Left kidney (tissue), 1 donor: ENCODE measurements at regions not wholly inside any gene's neighbourhood (a gene's known extent, or its start where the extent isn't known, plus 50 kb on each side); places are given as distances from the start of the nearest gene placed in this dataset.
"Not testable (repeated sequence)": the region's sequence is repeated elsewhere in the genome, so short reads cannot be mapped to it uniquely, and the experiment has no call there.

Experiments used
- DNase-seq: peaks from one replicate; pipeline ENCODE4 v3.0.0-alpha.2; 2013

DNA sequence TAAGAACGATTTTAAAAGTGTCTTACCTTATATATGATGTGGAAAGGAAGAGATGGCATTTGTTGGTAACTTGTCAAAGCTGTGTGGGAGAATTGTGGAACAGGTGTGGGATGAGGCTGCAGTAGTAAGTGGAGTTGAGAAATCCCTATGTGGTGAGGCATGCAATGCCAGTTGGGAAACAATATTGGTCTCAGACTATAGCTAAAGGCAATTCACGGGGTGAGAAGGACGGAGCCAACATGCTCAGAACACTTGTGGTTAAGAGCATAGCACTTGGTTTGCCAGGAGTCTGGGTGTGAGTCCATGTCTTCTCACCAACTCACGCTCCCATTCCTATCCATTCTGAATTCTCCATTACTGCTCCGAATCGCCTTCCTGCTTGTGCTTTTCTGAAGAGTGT is 615.6 kb upstream of the ADAMTS9 start:
- no peak for DNase-seq

DNA sequence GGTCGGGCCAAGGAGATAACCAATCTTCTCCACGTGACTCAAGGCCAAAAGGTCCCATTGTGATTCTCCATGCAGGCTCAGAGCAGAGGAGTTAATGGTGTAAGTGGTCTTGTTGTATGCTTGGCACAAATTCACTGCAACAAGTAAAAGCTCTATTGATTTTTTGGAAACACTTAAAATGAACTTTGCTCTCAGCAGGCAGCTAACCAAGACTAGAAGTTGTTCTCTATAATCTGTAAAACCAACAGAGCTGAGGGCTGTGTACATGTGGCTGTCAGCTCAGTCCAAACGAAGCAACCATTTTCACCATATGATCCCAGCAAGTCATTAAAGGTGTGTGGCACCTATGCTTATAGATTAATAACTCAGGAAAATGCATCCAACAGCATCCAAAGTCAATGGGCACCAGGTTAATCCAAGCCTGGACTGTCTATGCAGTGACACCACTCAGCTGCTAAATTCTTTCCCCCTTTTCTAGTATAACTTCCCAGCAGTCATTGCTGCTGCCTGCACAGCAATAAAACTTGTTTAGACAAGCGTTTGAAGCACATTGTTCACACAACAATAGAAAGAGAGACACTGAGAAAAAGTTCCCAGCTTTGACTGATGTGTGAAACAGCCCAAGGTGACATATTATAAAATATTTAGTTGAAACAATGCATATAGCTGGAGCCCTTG is 603.8 kb upstream of the ADAMTS9 start:
- DNase-seq, result no peak

DNA sequence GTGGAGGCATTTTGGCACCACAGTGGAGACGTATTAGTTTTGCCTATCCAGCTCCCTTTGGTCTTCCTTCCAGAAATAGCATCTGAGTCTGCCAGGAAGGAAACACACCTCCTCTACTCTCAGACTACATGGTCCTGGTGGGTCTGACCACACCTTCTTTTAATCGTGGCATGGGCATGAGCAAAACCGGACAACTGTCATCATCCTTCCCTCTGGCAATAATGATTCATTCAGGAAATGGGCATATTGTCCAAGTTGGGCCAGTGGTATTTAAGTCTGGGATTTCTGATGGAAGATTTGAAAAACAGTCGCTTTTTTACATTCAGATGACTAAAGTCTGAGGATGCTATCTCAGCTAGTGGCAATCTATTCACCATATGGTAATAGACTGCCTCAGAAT is 601.0 kb upstream of the ADAMTS9 start:
- no peak for DNase-seq

DNA sequence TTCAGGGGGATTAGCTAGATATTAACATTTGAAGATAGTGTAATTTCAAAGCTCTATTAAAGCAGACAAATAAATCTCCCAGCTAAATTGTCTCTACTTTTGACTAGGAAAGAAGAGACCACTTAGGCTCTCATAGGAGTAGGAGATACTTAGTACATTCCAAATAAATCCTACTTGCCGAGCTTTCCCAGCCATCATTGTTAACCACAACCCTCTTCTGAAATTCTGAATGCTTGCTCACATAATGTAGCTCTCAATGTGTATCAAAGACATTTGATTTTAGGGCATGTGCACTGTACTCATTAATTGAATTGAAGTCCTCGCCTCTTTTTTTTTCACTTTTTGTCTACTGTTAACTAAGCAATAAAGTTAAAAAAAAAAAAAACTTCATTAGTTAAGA is 598.2 kb upstream of the ADAMTS9 start:
- no peak for DNase-seq

DNA sequence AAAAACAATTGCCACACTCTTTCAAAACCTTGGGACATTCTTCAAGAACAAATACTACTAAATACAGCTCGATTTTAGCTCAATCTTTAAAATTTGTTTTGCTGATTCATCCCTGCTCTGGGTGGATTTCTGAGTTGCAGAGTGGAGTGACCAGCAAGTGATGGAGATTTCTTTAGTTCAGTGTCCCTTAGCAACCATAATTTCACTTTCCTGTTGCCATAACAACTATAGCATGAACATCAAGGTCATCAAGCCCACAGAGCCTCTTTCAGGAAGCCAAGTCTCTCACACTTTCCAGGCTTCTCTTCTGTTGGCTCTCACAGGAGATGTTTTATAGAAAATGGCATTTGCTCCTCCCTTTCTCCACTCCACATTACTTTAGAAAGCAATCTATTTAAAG is 597.2 kb upstream of the ADAMTS9 start:
- no peak for DNase-seq

DNA sequence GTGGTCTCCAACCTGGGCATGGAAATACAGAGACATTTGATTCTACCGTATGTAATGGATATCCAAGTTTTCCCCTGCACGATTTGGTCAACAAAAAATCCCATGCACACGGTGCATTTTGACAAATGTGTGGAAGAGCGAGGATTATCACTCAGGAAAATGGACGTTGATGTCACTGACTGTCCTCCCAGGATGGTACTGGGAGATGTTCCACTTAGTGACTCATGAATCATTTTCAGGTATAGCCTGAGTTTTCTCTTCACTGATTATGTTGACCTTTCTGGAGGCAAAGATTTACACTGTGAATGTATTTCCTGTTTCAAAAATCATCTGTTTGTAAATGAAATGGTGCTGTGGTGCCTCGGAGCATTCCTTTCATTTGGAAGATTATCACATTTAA is 596.7 kb upstream of the ADAMTS9 start:
- no peak for DNase-seq

DNA sequence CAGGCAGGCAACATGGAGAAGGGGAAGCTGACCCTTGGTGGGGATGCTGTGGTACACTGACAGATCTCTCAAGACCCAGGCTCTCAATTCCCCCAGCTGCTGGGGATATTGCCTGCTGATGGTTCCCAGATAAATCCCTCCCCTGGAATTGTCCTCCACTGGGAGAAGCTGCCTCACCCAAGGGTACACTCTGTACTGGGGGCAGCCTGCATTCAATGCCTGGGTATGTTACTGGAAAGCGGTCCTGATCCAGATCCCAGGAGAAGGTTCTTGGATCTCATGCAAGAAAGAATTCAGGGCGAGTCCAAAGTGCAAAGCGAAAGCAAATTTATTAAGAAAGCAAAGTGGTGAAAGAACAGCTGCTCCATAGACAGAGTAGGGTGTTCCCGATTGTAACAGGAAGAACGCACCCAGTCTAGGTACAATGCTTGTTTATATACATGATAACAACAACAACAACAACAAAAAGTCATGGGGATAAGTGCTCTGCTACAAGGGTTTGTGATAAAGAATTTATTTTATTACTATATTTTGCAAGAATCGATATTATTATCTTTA is 591.5 kb upstream of the ADAMTS9 start:
- no peak for DNase-seq

DNA sequence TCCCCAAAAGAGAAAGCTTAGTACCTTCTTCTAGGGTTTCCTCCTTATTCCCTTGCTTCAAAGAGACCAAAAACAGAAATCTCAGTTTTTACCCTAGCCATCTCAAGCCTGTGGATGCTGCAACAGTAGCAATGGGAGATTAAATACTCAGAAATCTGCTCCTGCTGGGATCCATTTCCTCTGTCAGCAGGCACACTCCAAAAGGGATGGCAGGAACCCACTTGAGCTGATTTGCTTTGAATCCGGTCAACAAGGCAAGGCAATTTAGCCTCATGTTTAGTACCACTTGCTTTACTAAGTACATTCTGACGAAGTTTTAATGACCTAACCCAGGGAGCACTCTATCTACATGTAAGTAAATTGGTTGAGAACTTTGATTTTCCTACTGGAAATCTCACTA is 590.0 kb upstream of the ADAMTS9 start:
- no peak for DNase-seq

DNA sequence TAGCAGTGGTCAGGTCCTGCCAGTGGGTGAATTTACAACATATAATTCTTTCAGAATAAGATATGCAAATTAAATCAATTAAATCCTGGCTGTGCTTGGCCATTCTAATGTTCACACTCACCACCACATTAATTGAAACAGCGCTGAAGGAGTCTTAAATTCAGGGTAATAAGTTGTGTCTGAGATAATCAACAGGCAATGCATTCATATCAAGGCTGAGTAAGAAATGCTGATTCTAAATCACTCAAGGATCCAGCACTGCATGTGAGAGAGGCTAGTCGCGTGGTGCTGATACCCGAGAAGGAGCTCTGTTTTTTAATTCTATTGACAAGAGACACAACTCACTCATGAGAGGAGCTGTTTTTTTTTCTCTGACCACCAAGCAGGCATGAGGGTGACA is 588.8 kb upstream of the ADAMTS9 start:
- no peak for DNase-seq

DNA sequence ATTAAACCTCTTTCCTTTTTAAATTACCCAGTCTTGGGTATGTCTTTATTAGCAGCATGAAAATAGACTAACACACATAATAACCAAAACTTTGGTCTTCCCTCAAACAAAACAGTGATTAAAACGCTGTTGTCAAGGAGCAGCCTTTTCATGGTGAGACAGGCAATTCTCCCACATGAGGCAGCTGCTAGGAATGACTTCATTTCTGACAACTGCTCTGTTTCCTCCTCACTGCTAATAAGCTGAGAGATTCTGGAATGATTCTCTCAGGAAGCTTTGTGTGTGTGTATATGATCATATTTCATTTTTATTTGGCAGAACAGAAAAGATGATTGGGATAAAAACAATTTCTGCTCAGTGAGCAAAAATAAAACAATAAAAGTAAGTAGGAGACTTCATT is 580.6 kb upstream of the ADAMTS9 start:
- no peak for DNase-seq

DNA sequence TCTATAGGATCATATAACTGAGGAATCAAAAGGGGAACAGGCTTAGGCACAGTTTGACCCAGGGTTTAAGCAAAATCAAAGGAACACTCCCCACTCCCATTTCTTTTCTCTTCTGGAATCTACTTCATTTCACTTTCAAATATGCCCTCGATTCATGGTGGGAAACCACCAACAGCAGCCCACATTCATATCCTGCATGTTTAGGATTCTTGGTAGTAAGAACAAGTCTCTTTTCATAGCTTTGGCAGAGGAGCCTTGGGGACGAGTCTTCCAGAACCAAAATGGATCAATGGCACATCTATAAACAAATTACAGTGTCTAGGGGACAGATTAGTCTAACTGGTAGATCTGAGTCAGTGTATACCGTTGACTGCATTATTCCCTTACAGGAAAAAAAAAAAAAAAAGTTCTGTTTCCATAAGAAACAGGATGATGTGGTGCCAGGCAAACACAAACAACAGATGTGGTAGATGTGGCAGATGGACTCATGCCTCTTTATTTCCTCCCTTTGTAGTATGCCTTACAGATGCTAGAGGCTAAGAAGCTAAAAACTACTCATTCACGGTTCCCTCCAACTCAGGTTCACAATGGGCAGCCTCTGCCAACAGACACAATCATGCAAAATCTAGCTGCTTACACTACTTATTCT is 578.3 kb upstream of the ADAMTS9 start:
- DNase-seq, result no peak

DNA sequence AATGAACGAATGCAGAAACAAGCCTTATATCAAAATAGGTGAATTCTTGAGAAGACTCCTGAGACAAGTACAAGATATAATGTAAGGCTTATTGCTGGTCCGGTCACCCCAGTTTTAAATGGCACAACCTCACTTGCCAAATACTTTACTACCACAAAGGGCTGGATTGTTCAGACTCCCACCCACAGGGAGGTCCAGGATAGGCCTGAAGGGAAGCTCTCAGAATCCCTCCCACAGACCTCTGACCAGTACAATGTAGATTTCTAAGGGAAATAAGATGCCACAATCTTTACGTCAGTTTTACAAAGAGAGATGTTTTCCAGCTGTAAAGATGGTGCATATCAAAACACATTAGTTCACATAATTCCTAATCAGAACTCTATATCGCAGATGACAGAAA is 577.7 kb upstream of the ADAMTS9 start:
- no peak for DNase-seq

DNA sequence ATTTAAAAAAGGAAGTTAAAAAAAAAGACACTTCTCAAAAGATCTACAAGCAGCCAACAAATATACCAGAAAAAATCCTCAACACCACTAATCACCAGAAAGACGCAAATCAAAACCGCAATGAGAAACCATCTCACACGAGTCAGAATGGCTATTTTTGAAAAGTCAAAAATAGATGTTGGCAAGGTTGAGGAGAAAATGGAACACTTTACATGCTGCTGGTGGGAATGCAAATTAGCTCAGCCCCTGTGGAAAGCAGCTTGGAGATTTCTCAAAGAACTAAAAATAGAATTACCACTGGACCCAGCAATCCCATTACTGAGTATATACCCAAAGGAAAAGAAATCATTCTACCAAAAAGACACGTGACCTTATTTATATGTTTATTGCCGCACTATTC is 574.7 kb upstream of the ADAMTS9 start:
- DNase-seq, result no peak

DNA sequence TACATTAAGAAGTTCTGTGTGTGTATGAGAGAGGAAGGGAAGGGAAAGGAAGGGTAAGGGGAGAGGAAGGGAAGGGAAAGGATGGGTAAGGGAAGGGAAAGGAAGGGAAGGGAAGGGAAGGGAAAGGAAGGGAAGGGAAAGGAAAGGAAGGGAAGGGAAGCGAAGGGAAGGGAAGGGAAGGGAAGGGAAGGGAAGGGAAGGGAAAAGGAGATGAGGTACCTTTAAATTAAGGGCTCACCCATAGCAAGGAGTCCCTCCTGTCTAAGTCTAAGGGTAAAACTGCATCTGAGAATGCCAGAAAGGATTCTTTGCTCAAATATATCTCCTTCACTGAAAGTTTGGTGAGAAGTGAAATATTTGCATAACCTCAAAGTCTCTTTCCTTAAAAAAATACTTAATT is 572.1 kb upstream of the ADAMTS9 start:
- DNase-seq, result no peak

DNA sequence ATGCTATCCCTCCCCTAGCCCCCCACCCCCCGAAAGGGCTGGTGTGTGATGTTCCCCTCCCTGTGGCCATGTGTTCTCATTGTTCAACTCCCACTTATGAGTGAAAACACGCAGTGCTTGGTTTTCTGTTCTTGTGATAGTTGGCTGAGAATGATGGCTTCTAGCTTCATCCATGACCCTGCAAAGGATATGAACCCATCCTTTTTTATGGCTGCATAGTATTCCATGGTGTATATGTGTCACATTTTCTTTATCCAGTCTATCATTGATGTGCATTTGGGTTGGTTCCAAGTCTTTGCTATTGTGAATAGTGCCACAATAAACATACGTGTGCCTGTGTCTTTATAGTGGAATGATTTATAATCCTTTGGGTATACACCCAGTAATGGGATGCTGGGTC is 565.1 kb upstream of the ADAMTS9 start:
- DNase-seq, result not testable (repeated sequence)

DNA sequence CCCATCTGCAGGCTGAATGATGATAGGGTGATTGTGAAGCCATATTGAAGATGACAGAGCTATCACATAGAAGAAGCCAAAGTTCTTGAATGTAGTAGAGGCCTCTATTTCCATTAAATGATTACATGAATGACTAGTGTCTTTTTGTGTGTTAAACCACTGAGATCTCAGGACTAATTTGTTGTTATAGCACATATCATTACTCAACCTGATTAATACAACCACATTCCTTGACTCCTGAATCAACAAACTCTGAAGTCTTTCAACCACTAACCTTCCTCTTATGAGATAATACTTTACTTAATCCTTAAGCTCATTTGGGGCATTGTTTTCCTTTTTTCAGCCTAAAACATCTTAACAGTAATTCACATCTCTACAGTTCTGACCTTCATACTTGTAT is 564.5 kb upstream of the ADAMTS9 start:
- DNase-seq, result no peak

DNA sequence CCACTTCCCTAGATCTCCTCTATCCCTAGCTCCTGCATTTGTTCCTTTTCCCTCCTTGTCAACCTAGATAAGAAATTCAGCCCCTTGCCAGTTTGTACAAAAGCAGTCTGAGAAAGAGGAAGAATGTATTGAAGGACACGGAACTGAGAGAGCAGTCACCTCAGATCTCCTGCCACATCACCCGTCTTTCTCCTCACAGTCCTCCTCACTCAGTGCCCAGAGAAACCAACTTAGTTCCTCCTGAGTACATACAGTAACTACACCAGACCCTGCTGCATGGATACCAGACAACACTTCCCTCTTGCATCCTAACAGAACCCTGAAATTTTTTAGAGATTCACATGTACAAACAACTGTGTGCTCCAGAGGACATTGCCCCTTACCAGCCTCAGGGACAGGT is 563.6 kb upstream of the ADAMTS9 start:
- DNase-seq, result no peak

DNA sequence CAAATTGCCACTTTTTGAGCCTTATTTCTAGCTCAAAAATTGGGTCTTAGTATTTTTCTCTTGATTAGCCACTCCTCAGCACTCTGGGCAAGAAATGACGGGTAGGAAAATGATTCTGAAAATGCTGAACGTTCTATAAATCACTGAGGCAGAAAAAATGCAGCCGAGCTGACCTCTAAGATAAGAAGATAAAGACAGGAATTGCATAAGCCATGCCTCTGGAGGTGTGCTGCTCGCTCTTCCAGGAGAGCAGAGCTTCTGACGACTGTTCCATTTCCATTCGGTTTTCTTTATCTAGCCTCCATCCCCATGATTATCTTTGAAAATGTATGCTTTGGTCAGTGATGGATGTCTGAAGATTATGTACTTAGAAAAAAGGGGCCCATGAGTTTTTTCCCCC is 558.8 kb upstream of the ADAMTS9 start:
- no peak for DNase-seq

DNA sequence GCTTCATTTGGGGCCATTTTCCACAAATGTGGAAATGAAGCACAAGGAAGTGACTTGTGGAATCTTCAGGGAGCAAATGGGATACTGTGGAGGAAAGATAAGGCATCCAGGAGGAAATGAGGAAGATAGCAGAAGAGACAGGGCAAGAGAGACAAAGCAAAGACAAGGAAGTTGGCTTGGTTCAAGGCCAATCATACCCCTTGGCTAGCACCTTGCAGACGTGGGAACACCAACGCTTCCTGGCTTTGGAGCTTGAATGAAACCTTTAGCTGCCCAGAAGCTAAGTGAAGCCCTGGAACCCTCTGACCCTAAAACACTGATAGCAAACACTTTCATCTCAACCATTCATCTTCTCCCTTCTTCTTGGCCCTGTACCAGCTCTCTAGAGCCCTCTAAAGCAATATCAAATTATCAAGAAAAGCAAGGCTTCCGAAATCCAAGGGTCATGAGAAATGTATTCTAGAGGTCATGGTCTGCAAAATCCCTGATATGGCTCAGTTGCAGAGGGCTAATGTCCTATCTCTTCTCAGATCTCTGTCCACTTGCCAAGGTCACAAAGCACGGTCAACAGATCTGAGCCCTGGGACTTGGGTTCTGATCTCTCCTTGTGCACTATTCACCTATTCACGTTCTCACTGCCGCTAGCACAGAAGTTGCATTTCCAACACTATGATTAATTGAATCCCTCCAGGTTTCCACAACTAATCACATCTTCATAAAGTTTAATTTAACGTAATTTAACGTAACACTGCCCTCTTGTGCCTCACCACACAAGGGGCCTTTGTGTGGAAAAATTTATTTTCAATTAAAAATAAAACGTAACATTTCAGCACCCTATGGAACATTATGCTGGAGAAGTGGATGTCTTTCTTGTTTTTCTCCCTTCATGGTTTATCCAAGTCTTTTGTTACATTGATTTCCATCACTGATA is 557.6 kb upstream of the ADAMTS9 start:
- DNase-seq, result peak; percentile 32

DNA sequence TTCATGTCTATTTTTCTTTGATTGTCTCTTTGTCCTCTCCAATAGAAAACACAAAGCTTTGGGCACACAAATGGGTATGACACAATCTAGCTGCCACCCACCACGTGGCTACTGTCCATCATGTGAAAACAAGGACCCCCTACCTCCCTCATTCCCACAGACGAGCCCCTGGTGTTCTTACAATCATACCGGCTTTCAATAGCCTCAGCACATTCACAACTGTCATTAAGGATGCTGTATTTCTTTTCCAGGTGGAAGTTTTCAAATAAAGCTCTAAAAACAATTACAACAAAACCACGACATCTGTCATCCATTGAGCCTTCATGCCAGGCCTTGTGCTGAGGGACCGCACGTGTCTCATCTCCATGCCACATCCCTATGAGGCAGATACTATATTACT is 552.6 kb upstream of the ADAMTS9 start:
- no peak for DNase-seq

DNA sequence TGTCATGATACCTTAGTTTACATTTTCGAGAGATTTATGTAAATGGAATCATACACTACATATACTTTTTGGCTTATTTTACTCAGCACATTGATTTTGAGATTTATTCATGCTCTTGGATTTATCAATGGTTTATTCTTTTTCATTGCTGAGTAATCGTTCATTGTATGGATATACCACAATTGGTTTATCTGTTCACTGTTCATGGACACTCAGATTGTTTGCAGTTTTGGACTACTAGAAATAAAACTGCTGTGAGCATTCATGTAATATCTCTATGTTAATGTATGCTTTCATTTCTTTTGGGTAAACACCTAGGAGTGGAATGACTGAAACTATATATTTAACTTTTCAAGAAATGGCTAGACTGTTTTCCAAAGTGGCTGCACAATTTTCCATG is 550.9 kb upstream of the ADAMTS9 start:
- no peak for DNase-seq

DNA sequence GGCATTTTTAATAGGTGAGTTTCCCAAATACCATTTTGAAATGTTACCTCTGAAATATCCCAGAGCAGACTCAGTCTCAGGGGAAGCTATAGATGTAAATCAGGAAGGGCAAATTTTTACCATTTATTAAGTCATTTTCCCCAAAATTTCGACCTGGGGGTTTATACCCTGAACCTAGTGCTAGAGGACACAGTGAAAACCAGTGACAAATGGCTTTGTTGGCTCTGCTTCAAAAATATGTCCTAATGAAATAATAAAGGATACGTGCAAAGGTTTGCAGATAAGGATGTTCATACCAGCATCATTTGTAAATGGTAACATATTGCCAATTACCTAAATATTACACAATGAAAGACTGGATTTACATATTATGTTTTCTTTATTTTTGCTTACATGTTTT is 546.7 kb upstream of the ADAMTS9 start:
- DNase-seq, result no peak

DNA sequence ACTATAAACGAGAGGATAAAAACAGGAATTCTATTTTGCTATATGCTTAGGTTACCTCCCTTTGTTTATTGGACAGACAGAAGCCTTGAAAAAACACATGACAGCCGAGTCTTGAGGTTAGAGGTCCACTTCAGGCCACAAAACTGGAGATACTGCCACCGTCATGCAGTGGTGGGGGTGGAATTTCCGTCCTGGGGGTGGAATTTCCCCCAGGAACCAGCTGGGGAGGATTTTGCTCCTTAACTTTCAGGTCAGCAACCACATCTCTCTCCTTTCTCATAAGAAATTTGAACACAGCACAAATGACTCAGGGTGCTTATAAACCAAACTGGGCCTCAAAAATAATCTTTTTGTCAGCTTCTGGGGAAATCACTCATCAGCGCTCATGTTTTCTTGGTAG is 545.8 kb upstream of the ADAMTS9 start:
- DNase-seq, result no peak
